GM10248 (cell line): ENCODE measurements at regions not wholly inside any gene's neighbourhood (a gene's known extent, or its start where the extent isn't known, plus 50 kb on each side); places are given as distances from the start of the nearest gene placed in this dataset.

Experiments used
- CTCF ChIA-PET: fragments of 300-600 bp; sonication (Branson Sonifier 250); formaldehyde crosslinking; extraction: SDS; loops from one replicate; lab custom pipeline; 2021; ENCODE audit warnings: antibody characterized with exemption; lab: Yijun Ruan, JAX
- POLR2A ChIA-PET: fragments of 350-650 bp; sonication (Branson Sonifier 250); formaldehyde crosslinking; extraction: SDS; loops from one replicate; lab custom pipeline; 2020; ENCODE audit warnings: antibody characterized with exemption; lab: Yijun Ruan, JAX
- DNase-seq: peaks from one replicate; pipeline ENCODE4 v3.0.0; 2012; ENCODE audit errors: extremely low spot score
- TF ChIP-seq, protein P1 (sequence below): IDR thresholded peaks from 2 replicates; pipeline ENCODE4 v1.5.1; 2012; ENCODE audit warnings: mild to moderate bottlenecking, low read depth; ENCODE audit errors: extremely low read depth, missing control alignments, control extremely low read depth

DNA sequence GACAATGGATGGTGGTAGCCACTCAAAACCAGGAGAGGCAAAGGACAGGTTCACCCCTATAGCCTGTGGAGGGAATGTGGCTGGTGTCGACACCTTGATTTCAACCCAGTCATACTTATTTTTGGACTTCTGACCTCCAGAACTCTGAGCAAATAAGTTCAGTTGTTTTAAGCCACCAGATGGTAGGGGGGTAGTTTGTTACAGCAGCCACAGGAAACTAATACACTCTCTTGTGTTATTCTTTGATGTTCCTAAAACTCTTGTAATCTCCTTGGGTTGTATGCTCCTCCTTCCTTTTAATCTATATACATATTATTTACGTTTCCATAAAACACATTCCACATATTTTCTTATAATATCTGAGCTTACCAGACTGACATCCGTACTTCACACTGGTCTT, 65.9 kb downstream of the ZBTB18 start:
- ChIA-PET POLR2A (no interaction called here), CTCF (interaction anchor here (1.2 to 1.6 kb wide), 3 partner anchors 11 to 32 kb away, joined by 3 to 4 read pairs (median 3); no protein-coding TSS in a partner anchor)
- DNase-seq, result no peak
- TF ChIP-seq, protein P1, sequence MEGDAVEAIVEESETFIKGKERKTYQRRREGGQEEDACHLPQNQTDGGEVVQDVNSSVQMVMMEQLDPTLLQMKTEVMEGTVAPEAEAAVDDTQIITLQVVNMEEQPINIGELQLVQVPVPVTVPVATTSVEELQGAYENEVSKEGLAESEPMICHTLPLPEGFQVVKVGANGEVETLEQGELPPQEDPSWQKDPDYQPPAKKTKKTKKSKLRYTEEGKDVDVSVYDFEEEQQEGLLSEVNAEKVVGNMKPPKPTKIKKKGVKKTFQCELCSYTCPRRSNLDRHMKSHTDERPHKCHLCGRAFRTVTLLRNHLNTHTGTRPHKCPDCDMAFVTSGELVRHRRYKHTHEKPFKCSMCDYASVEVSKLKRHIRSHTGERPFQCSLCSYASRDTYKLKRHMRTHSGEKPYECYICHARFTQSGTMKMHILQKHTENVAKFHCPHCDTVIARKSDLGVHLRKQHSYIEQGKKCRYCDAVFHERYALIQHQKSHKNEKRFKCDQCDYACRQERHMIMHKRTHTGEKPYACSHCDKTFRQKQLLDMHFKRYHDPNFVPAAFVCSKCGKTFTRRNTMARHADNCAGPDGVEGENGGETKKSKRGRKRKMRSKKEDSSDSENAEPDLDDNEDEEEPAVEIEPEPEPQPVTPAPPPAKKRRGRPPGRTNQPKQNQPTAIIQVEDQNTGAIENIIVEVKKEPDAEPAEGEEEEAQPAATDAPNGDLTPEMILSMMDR, result no peak

DNA sequence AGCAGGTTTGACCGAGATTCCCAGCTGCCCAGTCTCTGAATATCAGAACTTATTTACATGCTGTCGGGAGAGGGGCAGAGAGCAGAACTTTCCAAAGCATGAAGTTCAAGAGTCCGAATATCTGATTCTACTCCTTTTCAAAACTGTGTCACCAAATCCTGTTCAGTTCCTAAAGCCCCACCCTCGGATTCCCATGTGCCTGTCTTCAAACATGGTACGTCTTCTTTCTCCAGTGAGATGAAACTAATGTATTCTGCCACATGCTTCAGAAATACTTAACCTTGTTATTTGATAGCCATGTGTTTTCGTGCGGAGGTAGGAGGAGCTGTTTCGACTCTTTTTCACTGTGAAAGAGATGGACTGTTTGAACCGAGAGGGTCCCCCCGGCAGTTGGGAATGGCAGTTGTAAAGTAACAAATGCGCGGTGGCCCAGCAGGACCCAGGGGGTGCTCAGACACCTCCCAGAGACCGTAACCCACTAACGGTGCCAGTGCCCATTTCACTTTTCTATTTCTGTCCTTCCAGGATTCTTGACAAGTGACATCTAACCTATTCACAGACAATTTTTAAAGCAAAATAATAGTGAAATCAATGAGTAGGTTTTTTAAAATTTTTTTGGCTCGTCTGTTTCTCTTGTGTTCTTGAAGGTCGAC, 67.2 kb downstream of the ZBTB18 start:
- TF ChIP-seq, protein P1, result no peak
- POLR2A ChIA-PET, result interaction anchor here (0.5 kb wide), 1 partner anchor 109 kb away, joined by 4 read pairs; no protein-coding TSS in a partner anchor
- CTCF ChIA-PET, result interaction anchor here (1.6 kb wide), 1 partner anchor 31 kb away, joined by 3 read pairs; no protein-coding TSS in a partner anchor
- no peak for DNase-seq

DNA sequence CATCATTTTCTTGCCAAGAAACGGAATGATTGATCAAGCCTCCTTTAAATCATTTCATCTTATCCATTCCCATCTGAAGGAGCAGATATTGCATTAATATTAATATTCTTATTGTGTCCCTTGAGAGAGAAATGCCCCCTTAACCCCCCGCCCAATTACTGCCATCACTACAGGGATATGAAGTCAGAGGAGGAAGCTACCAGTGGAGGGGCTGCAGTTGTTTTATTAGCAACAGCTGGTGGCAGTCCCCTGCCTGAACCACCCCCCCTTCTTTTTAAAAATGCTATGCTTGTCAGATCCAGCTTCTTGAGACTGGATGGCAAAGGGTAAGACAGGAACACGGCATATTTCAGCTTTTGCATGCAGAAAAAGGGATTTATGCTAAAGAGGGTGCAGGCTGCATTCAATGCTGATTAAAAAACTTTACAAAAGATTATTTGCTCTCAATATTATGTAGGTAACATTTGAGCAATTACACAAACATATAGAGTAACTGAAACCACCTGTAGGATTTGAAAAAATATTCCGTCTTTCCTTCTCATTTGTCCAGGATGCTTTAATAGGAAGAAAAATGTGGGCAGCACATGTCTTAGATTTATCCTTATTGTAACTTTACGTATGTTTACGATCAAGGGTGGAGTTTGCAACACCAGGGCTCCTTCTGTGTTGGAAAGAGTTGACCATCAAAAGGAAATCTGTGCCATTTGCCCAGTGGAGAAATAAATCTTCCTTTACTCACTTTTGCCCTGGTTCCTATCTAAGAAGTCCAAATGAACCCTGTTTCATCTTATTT, 77.7 kb downstream of the ZBTB18 start:
- ChIA-PET CTCF (interaction anchor here (1.5 kb wide), 1 partner anchor 12 kb away, joined by 3 read pairs; no protein-coding TSS in a partner anchor), POLR2A (no interaction called here)
- TF ChIP-seq, protein P1, result no peak
- no peak for DNase-seq

DNA sequence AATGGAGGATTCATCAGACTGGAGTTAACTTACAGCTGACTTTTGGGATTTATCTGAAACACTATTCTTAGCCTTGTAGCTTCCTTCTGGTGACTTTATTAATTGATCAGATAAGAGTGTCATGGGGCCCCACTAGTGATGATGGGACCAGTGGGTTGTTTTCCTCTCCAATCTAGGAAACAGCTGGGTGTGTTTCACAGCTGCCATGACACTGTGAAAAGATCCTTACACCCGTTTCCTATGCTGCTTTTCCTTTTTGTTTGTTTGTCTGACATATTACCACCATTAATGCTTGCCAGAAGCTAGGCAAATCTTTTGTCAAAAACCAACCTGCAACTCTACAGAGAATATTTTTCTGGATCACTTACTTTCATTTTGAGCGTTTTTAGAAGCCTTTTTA, 86.2 kb downstream of the ZBTB18 start:
- ChIA-PET POLR2A (no interaction called here), CTCF (interaction anchor here (1.0 kb wide), 1 partner anchor 15 kb away, joined by 3 read pairs; no protein-coding TSS in a partner anchor)
- TF ChIP-seq, protein P1, result no peak
- no peak for DNase-seq

DNA sequence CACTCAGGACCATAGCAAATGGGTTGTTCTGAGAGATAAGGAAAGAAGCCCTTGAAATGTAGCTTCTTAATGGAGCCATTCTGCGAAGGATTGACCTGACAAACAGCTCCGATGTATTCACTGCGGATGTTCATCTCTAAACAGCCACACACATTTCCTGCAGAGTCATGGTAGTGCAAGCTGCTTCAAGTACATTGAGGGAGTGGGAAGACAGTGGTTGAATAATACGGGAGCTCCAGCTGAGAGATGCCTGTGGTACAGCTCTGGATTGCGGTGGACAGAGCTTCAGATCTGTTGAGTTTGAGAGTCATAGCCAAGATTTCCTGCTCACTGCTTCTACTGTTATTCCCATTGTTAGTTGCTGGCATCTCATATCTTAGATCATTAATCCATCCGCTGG, 86.6 kb downstream of the ZBTB18 start:
- TF ChIP-seq, protein P1, result no peak
- POLR2A ChIA-PET, result no interaction called here
- CTCF ChIA-PET, result interaction anchor here (1.0 kb wide), 1 partner anchor 16 kb away, joined by 3 read pairs; no protein-coding TSS in a partner anchor
- no peak for DNase-seq

DNA sequence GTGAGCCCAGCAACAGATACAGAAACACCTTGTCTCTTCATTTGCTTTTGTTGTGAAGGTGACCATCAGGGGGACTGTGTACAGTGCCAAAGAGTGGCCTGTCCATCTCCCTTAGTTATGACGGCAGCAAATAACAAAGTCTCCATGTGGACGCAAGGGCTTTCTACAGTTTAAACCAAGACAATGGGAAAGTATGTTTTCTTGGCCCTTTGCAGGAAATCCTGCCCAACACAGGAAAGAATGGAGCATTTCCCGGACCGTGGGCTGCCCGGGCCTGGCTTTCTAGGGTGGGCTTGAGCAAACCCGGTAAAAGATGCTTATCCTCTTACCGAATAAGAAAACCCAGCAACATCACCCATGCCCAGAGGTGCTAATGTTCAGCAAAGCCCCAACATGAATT, 87.3 kb downstream of the ZBTB18 start:
- POLR2A ChIA-PET, result no interaction called here
- TF ChIP-seq, protein P1, result no peak
- no peak for DNase-seq
- CTCF ChIA-PET, result no interaction called here
